A549 (cell line): ENCODE measurements at regions not wholly inside any gene's neighbourhood (a gene's known extent, or its start where the extent isn't known, plus 50 kb on each side); places are given as distances from the start of the nearest gene placed in this dataset.

ENCODE experiments used
- ATAC-seq, 2 experiments: fragments of 200-7000 bp in 1 of 2; fragments of >200 bp in 1 of 2; cut with Nextera tagmentation in 1 of 2; cut with Tn5 transposase in 1 of 2; 3 replicates each; pipeline versions ENCODE4 v1.8.0 to v1.9.1; 2018 to 2020; ENCODE audit warnings: mild to moderate bottlenecking in 1 of 2, moderate library complexity in 1 of 2
- CTCF ChIA-PET: fragments of 300-600 bp; sonication (Branson Sonifier 250); formaldehyde crosslinking; extraction: SDS; loops from one replicate; lab custom pipeline; 2021; ENCODE audit warnings: antibody characterized with exemption, inconsistent platforms; lab: Yijun Ruan, JAX
- POLR2A ChIA-PET: fragments of 350-600 bp; formaldehyde crosslinking; extraction: SDS; loops from one replicate; lab custom pipeline; 2021; ENCODE audit warnings: antibody characterized with exemption, inconsistent platforms; lab: Yijun Ruan, JAX
- DNase-seq, 2 experiments: peaks; one replicate each; pipeline versions ENCODE4 v3.0.0 to v3.0.0-alpha.2; 2011 to 2016; ENCODE audit warnings: low read depth in 1 of 2, low spot score in 1 of 2
- FAIRE-seq: peaks from 2 replicates; lab custom pipeline; 2011; peaks lifted over from hg19 to GRCh38; lab: Jason Lieb, UNC
- H3K27ac ChIP-seq, 2 experiments: fragments of >200 bp; sonication (Bioruptor Twin); formaldehyde crosslinking; 3 replicates each; pipeline ENCODE4 v1.5.1; 2016 to 2017
- H3K4me1 ChIP-seq: fragments of >200 bp; sonication (Bioruptor Twin); formaldehyde crosslinking; 3 replicates; pipeline ENCODE4 v1.6.1; 2016
- H3K4me2 ChIP-seq: fragments of >200 bp; sonication (Bioruptor Twin); formaldehyde crosslinking; 3 replicates; pipeline ENCODE4 v1.6.1; 2016
- H3K4me3 ChIP-seq: fragments of >200 bp; sonication (Bioruptor Twin); formaldehyde crosslinking; 3 replicates; pipeline ENCODE4 v1.5.1; 2016
- H3K9me3 ChIP-seq: fragments of >200 bp; sonication (Bioruptor Twin); formaldehyde crosslinking; 3 replicates; pipeline ENCODE4 v1.6.1; 2016
- CBX8 ChIP-seq: fragments of 200-600 bp; sonication (generic); IDR thresholded peaks from 2 replicates; pipeline ENCODE4 v1.6.1; 2016
- CHD4 ChIP-seq: fragments of 200-600 bp; sonication (generic); IDR thresholded peaks from 2 replicates; pipeline ENCODE4 v1.6.1; 2016; ENCODE audit warnings: antibody characterized with exemption, mild to moderate bottlenecking, borderline replicate concordance
- CTCF ChIP-seq: fragments of >200 bp; sonication (Bioruptor Twin); formaldehyde crosslinking; IDR thresholded peaks from 3 replicates; pipeline ENCODE4 v1.5.1; 2016
- ELK1 ChIP-seq: fragments of 150-350 bp; IDR thresholded peaks from 2 replicates; pipeline ENCODE4 v1.6.1; 2014; ENCODE audit warnings: low read depth, mild to moderate bottlenecking, low read length
- ESRRA ChIP-seq: fragments of 150-350 bp; IDR thresholded peaks from 2 replicates; pipeline ENCODE4 v1.6.1; 2014; ENCODE audit warnings: mild to moderate bottlenecking, low read length, borderline replicate concordance
- FOSL2 ChIP-seq, 2 experiments: fragments of 450-650 bp in 1 of 2; fragments of >200 bp in 1 of 2; sonication (Bioruptor Twin) in 1 of 2; formaldehyde crosslinking; IDR thresholded peaks; 2 replicates each; pipeline versions ENCODE4 v1.5.0 to v1.6.1; 2016 to 2020; ENCODE audit warnings: mild to moderate bottlenecking in 1 of 2, moderate library complexity in 1 of 2
- GATA3 ChIP-seq: IDR thresholded peaks from 2 replicates; pipeline ENCODE4 v1.6.1; 2012; ENCODE audit warnings: borderline replicate concordance
- HES2 ChIP-seq: fragments of >200 bp; sonication (Bioruptor Twin); formaldehyde crosslinking; IDR thresholded peaks from 2 replicates; pipeline ENCODE4 v1.6.1; 2016
- HEYL ChIP-seq: fragments of 250-450 bp; sonication (Bioruptor Pico); IDR thresholded peaks from 2 replicates; pipeline ENCODE4 v1.8.0; 2021; ENCODE audit warnings: mild to moderate bottlenecking, moderate library complexity
- HMGXB4 ChIP-seq: fragments of 250-450 bp; sonication (Bioruptor Pico); IDR thresholded peaks from 2 replicates; pipeline ENCODE4 v1.5.0; 2021; ENCODE audit warnings: mild to moderate bottlenecking, moderate library complexity, borderline replicate concordance
- HOXA7 ChIP-seq: fragments of 250-450 bp; sonication (Bioruptor Pico); IDR thresholded peaks from 2 replicates; pipeline ENCODE4 v1.5.0; 2020; ENCODE audit warnings: mild to moderate bottlenecking, moderate library complexity
- HOXB13 ChIP-seq: fragments of 250-450 bp; sonication (Bioruptor Pico); IDR thresholded peaks from 2 replicates; pipeline ENCODE4 v1.5.0; 2020; ENCODE audit warnings: low read depth, mild to moderate bottlenecking, moderate library complexity
- JUNB ChIP-seq: fragments of >200 bp; sonication (Bioruptor Twin); formaldehyde crosslinking; IDR thresholded peaks from 2 replicates; pipeline ENCODE4 v1.6.1; 2016
- NFE2L2 ChIP-seq: fragments of 150-350 bp; conservative IDR thresholded peaks from 2 replicates; pipeline ENCODE4 v1.6.1; 2014; ENCODE audit warnings: low read length
- PBX3 ChIP-seq: IDR thresholded peaks from 2 replicates; pipeline ENCODE4 v1.6.1; 2012
- PHF8 ChIP-seq: fragments of 200-600 bp; sonication (generic); IDR thresholded peaks from 2 replicates; pipeline ENCODE4 v1.6.1; 2016; ENCODE audit warnings: low read depth, mild to moderate bottlenecking, antibody characterized with exemption, moderate library complexity, borderline replicate concordance
- SMC3 ChIP-seq: fragments of >200 bp; sonication (Bioruptor Twin); formaldehyde crosslinking; IDR thresholded peaks from 3 replicates; pipeline ENCODE4 v1.6.1; 2018; ENCODE audit warnings: inconsistent platforms
- SREBF2 ChIP-seq: fragments of 450-650 bp; IDR thresholded peaks from 2 replicates; pipeline ENCODE4 v1.6.1; 2014; ENCODE audit warnings: mild to moderate bottlenecking, moderate library complexity
- TFCP2L1 ChIP-seq: fragments of 250-450 bp; sonication (Bioruptor Pico); IDR thresholded peaks from 2 replicates; pipeline ENCODE4 v1.5.0; 2021; ENCODE audit warnings: mild to moderate bottlenecking
- ZNF302 ChIP-seq: fragments of 250-450 bp; sonication (Bioruptor Pico); IDR thresholded peaks from 2 replicates; pipeline ENCODE4 v1.9.0; 2021; ENCODE audit warnings: inconsistent platforms, mild to moderate bottlenecking, moderate library complexity
- WGBS: methylation state at CpG from one replicate; pipeline ENCODE4 v1.1.6; 2017; ENCODE audit errors: missing lambda C conversion rate; 5-methylcytosine and 5-hydroxymethylcytosine counted together
- TF ChIP-seq, protein P1 (sequence below): IDR thresholded peaks from 2 replicates; pipeline ENCODE4 v1.6.1; 2012
- TF ChIP-seq, protein P2 (sequence below): fragments of 200-600 bp; sonication (generic); IDR thresholded peaks from 2 replicates; pipeline ENCODE4 v1.6.1; 2016; ENCODE audit warnings: antibody characterized with exemption, mild to moderate bottlenecking, moderate library complexity

- no peak for FAIRE-seq
- DNase-seq = no peak
- H3K9me3 ChIP-seq = no peaks in the 10 kb centered on the region
- no peak overlapping the region for H3K4me2 ChIP-seq
- no peaks in the 10 kb centered on the region for H3K4me1 ChIP-seq
- H3K27ac ChIP-seq = no peak overlapping the region
- POLR2A ChIA-PET = no interaction called here
- H3K4me3 ChIP-seq = no peak overlapping the region
- WGBS = 56% methylated on average over 6 of the region's 6 CpGs
- no peak for ATAC-seq
- CTCF ChIA-PET = no interaction called here
- TF ChIP-seq GATA3 (no peak), FOSL2 (IDR thresholded peaks at IDR 0.05) (no peak), FOSL2 (CRISPR knock-in tag; IDR thresholded peaks at IDR 0.05) (no peak), CTCF (no peak), CBX8 (no peak), ZNF302 (no peak), TFCP2L1 (no peak), HES2 (no peak), HOXB13 (CRISPR knock-in tag) (no peak), CHD4 (no peak), PBX3 (no peak), JUNB (no peak), NFE2L2 (no peak), HOXA7 (CRISPR knock-in tag) (no peak), SREBF2 (no peak), HMGXB4 (CRISPR knock-in tag) (no peak), ESRRA (no peak)
- TF ChIP-seq, protein P1, sequence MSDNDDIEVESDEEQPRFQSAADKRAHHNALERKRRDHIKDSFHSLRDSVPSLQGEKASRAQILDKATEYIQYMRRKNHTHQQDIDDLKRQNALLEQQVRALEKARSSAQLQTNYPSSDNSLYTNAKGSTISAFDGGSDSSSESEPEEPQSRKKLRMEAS = no peak
- TF ChIP-seq, all 56 proteins: peak for 0
Measured at GRCh38 chr2:219916281-219916680, 288.9 kb downstream of the SLC4A3 start.

DNA sequence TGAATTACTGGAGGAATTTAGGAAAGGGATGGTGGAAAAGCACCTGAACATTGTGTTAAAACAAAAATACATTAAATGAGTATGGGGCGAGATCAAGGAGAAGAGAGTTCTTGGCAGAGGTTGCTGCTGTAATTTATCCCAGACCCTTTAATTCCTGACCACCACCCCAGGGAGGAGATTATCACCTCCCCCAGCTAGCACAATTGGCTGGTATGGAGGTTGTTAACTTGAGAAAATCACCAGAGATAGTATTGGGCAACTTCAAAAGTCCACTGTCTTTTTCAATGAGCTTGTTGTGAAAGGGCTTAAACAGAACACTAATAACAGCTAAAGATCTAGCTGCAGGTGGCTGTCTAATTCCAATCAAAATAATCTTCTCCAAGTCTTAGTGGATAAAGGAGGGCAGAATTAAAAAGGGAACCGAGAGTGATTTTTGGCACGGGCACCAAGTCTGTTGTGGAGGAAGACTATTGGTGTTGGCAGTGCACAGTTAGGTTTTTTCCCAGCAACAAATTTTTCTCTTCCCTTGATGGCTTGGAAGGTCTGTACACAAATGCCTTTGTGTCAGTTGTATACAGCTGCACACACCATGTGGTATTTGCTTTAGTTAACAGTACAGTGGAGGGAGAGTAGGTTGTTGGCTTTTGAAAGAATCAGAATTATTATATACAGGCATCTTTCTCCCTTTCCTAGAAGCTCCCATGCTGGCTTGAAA, 289.5 kb downstream of the SLC4A3 start:
- DNase-seq (no peak), FAIRE-seq (no peak), ATAC-seq (no peak)
- Histone ChIP-seq H3K4me3 (no peak overlapping the region), H3K4me2 (no peak overlapping the region), H3K27ac (no peak overlapping the region), H3K4me1 (no peaks in the 10 kb centered on the region), H3K9me3 (no peaks in the 10 kb centered on the region)
- CTCF ChIA-PET = no interaction called here
- POLR2A ChIA-PET = no interaction called here
- WGBS = 29% methylated on average over 3 of the region's 3 CpGs
- TF ChIP-seq CBX8 (no peak), ESRRA (no peak), HEYL (no peak), SMC3 (no peak), ELK1 (no peak), PHF8 (no peak)
- TF ChIP-seq, protein P2, sequence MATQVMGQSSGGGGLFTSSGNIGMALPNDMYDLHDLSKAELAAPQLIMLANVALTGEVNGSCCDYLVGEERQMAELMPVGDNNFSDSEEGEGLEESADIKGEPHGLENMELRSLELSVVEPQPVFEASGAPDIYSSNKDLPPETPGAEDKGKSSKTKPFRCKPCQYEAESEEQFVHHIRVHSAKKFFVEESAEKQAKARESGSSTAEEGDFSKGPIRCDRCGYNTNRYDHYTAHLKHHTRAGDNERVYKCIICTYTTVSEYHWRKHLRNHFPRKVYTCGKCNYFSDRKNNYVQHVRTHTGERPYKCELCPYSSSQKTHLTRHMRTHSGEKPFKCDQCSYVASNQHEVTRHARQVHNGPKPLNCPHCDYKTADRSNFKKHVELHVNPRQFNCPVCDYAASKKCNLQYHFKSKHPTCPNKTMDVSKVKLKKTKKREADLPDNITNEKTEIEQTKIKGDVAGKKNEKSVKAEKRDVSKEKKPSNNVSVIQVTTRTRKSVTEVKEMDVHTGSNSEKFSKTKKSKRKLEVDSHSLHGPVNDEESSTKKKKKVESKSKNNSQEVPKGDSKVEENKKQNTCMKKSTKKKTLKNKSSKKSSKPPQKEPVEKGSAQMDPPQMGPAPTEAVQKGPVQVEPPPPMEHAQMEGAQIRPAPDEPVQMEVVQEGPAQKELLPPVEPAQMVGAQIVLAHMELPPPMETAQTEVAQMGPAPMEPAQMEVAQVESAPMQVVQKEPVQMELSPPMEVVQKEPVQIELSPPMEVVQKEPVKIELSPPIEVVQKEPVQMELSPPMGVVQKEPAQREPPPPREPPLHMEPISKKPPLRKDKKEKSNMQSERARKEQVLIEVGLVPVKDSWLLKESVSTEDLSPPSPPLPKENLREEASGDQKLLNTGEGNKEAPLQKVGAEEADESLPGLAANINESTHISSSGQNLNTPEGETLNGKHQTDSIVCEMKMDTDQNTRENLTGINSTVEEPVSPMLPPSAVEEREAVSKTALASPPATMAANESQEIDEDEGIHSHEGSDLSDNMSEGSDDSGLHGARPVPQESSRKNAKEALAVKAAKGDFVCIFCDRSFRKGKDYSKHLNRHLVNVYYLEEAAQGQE = no peak
